NCI-H146 treated with DMSO at 0.1 percent for 48 hours (cell line): ENCODE measurements at regions not wholly inside any gene's neighbourhood (a gene's known extent, or its start where the extent isn't known, plus 50 kb on each side); places are given as distances from the start of the nearest gene placed in this dataset.

Experiments
- DNase-seq: peaks from one replicate; lab custom pipeline; 2025; ENCODE audit not compliant: unreplicated experiment; lab: John Stamatoyannopoulos, UW

DNA sequence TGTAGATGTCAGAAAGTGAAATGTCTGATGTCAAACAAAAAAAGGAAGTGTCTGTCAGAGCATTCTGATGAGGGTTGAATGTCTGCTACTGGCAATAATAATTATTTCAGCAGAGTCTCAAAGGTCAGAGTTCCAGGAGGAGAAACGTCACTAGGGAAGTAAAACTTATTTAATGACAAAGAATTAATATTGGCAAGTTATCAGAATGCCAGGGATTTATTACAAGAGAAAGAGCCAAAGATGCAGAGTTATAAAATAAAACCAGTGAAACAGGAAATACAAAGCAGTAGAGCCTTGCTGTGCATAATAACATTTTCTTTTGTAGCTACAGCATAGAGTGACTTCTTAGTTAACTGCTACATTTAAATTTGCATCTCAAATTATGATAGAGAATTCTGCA is 504.0 kb upstream of the LRRC4C start:
- DNase-seq: no peak

DNA sequence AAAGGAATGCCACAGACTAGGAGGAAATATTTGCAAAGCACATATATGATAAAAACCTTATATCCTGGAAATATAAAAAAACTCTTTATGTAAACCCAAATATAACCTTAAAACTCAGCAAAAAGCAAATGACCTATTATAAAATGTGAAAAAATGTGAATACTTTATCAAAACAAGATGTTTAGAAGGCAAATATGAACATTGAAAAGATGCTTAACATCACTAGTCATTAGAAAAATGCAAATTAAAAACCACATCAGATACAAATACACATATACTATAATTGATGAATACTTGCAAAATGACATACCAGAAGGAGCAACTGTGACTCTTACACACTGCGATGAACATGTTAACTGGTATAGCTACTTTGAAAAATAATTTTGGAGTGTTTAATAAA is 511.2 kb upstream of the LRRC4C start:
- no peak for DNase-seq

DNA sequence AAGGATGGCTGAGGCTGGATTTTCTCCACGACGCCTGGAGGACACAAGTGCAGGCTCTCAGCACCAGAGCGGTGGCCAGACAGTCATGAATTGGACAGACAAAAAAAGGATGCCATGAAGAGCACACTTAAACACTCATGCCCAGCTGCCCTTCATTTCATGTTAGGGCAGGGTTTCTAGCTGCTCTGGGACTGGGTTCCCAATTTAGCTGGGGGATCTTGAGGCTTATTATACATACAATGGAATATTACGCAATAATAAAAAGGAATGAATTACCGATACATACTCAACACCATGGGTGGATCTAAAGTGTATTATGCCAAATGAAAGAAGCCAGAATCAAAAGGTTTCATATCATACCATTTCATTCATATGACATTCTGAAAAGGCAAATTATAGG is 512.1 kb upstream of the LRRC4C start:
- DNase-seq: no peak

DNA sequence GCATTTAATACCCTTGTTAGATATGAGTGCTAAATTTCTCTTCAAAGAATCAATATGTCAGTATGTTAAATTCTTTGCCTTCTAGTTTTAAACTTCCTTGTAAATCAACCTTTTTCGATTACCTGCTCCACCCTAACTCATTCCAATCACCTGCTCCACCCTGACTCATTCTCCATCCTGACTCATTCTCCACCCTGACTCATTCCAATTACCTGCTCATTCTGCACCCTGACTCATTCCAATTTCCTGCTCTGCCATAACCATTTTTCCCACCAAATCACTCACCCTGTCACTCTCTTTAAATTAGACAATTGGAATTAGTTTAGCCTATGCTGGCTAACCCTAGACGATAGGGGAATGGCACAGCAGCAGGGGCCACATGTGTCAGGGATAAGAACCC is 519.5 kb upstream of the LRRC4C start:
- DNase-seq: no peak

DNA sequence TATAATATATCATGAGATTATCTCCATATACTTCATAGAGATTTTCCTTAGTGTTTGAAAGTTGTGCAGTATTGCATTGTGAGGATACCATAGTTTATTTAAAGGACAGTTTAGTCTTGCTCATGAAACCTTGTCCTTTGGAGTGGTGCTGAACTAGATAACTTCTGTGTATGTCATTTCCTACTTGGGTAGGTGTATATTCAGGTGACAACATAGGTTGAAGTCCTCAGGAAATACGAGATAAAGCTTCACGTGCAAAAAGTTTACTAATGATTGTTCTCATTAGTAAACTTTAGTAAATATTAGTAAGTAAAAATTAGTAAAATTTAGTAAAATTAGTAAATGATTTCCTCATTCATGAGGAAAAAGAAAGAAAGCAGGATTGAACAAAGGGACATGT is 521.3 kb upstream of the LRRC4C start:
- DNase-seq: no peak

DNA sequence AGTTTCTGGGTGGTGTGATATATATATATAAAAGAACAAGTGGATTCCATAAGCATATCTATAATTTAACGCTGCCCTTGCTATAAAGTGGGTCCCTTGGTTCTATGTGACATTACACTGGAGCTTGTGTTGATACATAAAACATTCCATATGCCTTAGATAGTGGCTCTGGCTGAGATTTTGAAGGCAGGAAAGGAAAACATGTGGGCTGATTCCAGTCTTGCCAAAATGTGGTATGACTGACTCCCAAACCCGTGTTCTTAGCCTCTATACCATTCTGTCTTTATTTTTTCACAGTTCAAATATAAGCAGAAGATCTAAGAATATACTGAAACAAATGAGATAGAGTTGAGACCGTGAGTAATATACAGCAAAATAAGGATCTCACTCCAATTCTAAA is 522.8 kb upstream of the LRRC4C start:
- DNase-seq: no peak

DNA sequence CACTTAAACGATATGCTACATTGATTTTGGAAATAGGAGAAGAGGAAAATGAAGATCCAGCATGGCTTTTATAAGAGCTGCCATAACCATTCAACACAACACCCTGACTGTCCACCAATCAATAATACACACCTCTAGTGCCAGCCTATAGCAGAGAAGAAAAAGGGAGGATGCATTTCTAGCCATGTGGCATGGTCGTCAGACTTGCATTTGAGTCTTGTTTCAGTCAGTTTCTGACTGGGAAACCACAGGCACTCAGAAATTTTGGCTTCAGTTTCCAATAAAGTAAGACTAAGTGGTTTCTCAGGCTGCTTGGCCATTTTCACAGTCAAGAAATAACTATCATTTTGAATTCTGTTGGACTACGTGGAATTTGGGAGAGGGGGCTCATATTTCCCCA is 523.5 kb upstream of the LRRC4C start:
- no peak for DNase-seq

DNA sequence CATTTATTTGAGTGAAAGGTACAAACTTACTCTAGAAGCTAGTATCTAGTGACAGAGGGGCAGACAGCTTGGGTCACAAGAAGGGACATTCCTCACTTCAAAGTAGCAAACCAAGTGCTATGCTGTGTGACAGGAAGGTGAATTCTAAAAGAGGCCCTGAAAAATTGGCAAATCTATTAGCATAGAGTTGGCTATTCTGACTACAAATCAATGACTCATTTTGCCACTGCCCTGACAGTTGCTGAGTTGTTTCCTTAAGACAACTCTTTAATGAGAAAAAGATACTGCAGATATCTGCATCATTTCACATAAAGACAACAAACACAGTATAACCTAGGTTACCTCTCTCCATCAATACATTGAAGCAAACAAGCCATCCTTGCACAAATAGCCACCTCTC is 524.0 kb upstream of the LRRC4C start:
- DNase-seq: no peak

DNA sequence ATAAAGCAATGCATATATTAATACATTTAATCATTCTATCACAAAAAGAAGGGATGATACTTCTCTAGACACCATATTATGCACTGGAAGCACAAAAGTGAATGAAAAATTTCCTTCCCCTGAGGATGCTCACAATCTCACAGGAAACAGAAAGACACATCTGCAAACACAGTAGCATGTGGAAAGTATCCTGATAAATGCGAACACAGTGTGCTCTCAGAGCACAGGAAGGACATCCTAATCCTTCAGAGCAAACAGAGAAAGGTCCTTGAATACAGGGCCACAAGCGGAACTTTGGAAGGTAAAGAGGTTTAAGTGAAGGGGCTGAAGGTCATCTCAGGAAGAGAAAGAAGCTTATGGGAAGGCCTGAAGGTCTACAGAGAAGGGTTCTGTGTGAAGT is 524.6 kb upstream of the LRRC4C start:
- no peak for DNase-seq

DNA sequence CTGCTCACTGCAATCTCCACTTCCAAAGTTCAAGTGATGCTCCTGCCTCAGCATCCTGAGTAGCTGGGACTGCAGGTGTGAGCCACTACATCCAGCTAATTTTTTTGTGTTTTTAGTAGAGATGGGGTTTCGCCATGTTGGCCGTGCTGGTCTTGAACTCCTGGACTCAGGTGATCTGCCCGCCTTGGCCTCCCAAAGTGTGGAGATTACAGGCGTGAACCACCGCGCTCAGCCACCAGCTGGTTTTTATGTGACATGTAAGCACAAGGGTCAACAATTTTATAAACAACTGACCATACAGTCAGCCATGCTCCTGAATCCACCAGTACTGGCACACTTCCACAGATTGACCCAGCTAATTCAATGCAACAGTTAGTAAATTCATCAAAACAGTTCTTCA is 526.3 kb upstream of the LRRC4C start:
- no peak for DNase-seq

DNA sequence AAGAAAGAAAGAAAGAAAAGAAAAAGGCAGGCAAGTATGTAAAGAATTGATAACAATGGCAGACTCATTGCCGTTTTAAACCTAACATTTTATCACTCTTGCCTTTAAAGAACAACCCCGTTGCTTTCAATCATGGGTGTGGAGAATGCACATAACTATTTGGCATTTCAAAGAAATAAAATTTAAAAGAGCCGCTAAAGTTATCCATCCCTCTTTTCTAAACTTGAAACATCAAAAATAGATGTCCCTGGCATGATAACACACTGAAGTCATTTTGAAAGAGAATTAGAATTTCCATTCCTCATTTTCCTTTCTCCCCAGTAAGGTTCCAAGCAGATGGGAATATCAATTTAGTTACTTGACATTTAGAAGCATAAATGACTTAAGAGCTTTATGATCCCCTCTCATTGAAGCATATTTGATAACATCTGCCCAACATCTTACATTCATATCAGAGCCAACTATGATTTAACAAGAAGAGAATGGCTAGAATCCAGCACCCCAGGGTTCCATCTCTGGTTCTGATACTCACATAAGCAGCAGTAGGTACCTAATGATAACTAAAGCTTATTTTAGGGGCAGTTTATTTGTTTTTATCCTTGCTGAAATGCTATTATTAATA is 529.6 kb upstream of the LRRC4C start:
- no peak for DNase-seq

DNA sequence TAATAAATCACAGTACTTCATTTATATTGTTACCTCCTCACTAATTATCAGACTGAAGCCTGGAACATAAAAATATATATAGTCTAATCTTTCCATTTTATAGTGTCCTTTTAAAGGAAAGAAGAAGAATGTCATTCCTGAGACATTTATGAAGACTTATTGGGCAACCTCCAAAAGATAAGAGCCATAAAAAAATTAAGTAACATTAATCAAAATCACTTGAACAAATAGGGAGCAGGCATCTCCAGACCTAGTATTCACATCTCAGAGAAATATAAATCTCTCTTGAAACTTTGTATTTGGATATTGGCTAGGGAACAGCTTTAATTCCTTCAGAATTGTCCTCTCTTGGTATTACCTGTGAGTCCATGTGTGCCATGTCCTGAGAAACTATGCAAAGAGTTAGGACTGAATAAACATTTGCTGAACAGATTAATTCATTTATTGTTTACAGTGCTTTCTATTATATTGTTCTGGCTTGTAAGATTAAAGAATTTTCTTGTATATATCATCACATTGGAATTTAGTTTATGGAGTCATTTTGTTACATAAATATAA is 530.5 kb upstream of the LRRC4C start:
- no peak for DNase-seq

DNA sequence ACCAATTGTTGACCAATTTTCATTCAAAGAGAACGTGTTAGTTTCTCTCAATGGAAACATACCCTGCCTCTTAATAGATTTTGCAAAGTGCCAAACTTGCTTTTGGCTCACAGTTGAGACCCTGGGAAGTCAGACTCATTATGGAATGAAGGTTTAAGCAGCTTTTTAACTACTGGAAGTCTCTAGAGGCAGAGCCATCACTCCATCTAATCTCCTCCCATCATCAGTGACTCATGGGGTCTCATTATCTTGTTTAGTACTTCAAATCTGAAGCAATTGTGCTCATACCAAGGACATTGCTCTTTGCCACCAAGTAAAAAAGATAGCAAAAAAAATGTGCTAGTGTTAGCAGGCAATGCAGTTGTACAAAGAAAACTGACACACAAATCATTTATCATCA is 537.1 kb upstream of the LRRC4C start:
- DNase-seq: no peak

DNA sequence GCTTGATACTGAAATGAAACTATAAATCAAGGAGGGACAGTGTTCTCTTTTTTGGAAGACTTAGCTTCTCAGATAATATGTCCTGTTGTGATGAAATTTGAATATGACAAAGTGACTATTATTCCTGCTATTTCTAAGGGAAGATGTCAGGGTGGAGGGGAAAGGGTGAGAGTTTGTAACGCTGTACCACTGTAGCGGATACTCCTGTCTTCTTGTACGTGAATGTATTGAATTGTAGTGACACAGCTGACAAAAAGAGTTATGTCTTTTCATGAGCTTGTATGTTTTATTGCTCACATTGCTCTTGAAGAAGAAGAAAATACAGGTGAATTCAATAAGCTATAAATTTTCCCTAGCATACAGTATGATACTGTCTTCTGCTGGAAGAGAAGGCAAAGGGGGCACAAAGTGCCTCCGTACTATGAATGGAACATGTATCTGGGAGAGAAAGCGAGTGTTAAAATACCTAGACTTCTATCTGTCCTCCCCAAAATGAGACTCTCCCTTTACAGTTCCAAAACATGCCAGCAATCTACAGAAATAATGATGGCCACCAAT is 538.5 kb upstream of the LRRC4C start:
- DNase-seq: no peak

DNA sequence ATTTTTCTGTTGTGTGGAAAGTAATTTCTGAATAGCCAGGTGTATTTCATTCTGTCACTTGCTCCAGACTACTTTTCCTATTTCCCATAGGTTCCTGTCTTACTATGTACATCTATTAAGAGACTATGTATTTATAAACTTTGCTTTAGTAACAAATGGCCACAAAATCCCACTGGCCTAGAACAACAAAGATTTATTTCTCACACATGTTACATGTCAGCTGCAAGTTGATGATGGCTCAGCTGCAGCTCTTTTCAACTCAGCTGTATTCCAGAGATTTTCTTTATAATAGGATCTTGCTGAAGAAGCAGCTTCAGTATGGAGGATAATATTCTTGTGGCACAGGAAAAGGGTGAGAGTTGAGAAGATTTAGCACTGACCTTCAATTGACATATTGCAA is 539.6 kb upstream of the LRRC4C start:
- no peak for DNase-seq

DNA sequence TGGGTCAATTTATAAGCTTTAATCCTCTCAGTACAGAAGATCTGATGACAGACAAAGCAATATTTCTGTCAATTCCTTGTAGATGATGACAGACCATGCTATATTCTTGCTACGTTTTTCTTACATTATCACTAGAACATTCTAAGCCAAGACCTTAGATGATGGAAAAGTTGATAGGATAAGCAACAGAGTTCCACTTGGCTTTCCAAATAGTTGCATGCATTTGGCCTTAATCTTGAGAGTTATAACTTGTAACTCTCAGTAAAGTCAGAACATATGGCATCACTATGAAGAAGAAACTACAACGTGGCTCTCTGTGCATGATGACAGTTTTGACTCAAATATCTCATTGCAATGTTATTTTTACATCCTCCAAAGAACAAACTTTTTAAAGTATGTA is 544.3 kb upstream of the LRRC4C start:
- DNase-seq: no peak

DNA sequence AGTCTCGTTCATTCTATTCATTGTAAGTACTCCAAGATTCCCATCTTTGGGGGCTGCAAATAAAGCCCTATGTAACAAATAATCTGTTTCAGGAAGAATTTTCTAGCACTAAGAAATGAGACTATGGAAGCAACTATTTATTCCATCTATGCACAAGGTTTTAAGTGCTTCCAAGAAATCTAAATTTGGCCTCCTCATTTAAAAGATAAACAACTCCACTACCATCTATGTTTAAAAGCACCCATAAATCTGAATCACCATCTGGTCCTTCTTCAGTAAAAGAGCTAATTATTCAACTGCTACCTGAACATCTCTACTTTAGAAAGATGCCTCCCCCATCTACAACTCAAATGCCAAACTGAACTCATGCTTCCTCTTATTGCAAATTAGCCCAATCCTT is 547.3 kb upstream of the LRRC4C start:
- DNase-seq: no peak

DNA sequence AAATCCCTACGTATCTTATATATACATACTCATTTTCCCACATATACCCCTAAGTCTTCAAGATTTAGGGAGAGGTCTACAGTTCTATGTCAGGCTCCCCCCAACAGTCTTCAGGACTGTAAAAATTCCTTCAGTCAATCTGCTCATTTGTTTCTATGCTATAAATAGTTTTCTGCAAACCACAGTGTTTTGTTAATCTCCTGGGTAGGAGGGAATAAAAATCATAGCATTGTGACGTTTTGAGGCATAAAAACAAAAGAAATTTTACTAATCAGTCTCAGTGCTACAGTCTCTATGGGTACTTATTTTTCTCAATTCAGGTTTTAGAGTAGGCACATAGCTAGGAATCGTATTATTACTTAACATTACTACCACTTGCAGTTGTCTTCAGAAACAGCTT is 552.8 kb upstream of the LRRC4C start:
- no peak for DNase-seq

DNA sequence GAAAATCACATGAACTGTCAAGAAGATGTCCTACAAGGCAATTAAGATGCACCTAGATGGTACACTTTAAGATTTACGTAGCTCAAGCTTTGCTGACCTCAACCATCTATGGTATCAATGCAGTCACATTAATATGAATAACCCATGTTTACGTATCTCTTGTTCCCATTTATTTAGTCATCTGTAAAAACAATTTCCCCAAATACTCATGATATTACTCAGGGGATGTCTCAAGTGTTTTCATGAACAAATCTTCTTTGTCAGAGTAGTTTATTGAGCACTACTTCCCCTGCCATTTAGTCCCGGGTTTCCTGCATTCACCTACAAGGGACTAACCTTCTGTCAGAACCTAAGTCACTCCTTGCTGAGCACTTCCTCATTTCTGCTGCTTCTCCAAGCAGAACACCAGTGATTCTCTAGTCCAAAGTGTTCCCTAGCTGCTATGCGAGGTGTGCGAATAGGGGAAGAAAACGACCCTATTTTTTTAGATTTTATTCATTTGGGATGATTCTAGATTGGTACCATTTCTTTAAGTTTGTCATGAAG is 554.3 kb upstream of the LRRC4C start:
- no peak for DNase-seq

DNA sequence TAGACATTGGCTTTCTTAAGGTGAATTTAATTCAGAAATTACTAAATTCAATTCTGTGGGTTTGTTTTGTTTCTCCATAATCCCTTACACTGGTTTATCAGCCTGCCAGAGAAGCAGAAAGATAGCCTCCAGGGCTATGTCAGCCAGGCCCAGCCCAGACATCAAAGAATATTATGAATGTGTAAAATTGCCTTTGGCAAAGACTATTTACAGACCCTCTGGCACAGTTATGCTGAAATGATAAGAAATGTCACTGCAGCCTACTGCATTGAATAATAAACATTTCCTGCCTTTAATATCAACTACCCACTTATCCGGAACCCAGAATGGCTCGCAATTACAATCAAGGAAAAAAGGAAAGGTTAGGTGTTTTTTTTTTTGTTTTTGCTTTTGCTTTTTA is 562.5 kb upstream of the LRRC4C start:
- DNase-seq: no peak

DNA sequence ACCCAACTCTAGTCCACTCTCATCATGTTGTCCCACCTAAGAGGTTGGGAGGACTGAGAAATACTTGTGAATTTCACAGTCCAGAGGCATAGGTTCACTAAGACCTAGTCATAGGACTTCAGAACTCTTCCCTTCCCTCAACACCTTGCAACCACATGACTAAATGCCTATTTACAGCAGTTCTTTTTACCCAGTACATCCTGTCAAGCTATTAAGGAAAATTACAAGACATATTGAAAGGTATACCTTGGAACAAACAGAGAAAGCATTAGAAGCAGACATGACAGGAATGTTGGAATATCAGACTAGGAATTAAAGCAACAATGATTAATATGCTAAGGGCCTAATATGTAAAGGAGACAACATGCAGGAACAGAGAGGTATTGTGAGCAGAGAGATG is 563.8 kb upstream of the LRRC4C start:
- DNase-seq: no peak

DNA sequence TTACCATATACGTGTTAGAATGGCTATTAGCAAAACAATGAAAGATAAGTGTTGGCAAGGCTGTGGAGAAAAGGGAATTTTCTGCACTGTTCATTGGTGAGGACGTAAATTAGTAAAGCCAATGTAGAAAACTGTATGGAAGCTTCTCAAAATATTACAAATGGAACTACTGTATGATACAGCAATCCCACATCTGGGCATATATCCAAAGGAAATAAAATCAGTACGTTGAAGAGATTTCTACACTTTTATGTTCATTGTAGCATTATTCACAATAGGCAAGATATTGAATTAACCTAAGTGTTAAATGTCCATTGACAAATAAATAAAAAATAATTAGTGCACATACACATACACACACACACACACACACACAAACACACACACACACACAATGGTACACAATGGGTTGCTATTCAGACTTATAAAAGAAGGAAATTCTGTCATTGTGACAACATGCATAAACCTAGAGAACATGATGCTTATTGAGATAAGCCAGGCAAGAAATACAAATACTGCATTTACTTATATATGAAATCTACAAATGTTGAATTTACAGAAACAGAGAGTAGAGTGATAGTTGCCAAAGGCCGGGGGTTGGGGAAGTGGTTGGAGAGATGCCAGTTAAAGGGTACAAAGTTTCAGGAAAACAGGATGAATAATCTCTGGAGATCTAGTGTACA is 565.8 kb upstream of the LRRC4C start:
- DNase-seq: no peak
